Omental fat pad (tissue), 3 donors: ENCODE measurements at regions not wholly inside any gene's neighbourhood (a gene's known extent, or its start where the extent isn't known, plus 50 kb on each side); places are given as distances from the start of the nearest gene placed in this dataset.
"Not testable (repeated sequence)": the region's sequence is repeated elsewhere in the genome, so short reads cannot be mapped to it uniquely, and the experiment has no call there.

Experiments
- ATAC-seq: fragments of 150-250 bp; one replicate; pipeline ENCODE4 v1.9.1; 2016; ENCODE audit warnings: mild to moderate bottlenecking, moderate library complexity; ENCODE audit not compliant: low FRiP score
- DNase-seq: peaks from one replicate; pipeline ENCODE4 v3.0.0-alpha.2; 2019; ENCODE audit warnings: low spot score
- CTCF ChIP-seq, 3 donors: fragments of 450-650 bp; IDR thresholded peaks; one replicate each; pipeline ENCODE4 v1.5.1; 2016 to 2017; ENCODE audit warnings: antibody characterized with exemption in 3 of 3, mild to moderate bottlenecking in 3 of 3, moderate library complexity in 2 of 3

- ATAC-seq: no peak
Observed at GRCh38 chr4:3911252-3911856, 145.2 kb downstream of the ADRA2C start.

GRCh38 chr4:3914511-3914910 lies 148.3 kb downstream of the ADRA2C start:
- DNase-seq, ATAC-seq: not testable (repeated sequence)

More at GRCh38 chr4:3911252-3911856, 145.2 kb downstream of the ADRA2C start:
- no peak for TF ChIP-seq CTCF (IDR thresholded peaks at IDR 0.05)
- DNase-seq: no peak

- ATAC-seq, DNase-seq: not testable (repeated sequence)
Observed at GRCh38 chr4:3919509-3919908, 153.3 kb downstream of the ADRA2C start.

- DNase-seq, ATAC-seq: not testable (repeated sequence)
Observed at GRCh38 chr4:3921902-3922301, 155.7 kb downstream of the ADRA2C start.

GRCh38 chr4:3925841-3926240 lies 159.7 kb downstream of the ADRA2C start:
- DNase-seq: not testable (repeated sequence)

GRCh38 chr4:3926271-3926670 lies 160.1 kb downstream of the ADRA2C start:
- ATAC-seq, DNase-seq: not testable (repeated sequence)

More at GRCh38 chr4:3925841-3926240, 159.7 kb downstream of the ADRA2C start:
- not testable (repeated sequence) for ATAC-seq

- ATAC-seq, DNase-seq: not testable (repeated sequence)
Observed at GRCh38 chr4:3926969-3927755, 161.0 kb downstream of the ADRA2C start.

GRCh38 chr4:3929431-3929830 lies 163.2 kb downstream of the ADRA2C start:
- ATAC-seq: not testable (repeated sequence)

GRCh38 chr4:3932734-3933133 lies 166.5 kb downstream of the ADRA2C start:
- ATAC-seq, DNase-seq: not testable (repeated sequence)

More at GRCh38 chr4:3929431-3929830, 163.2 kb downstream of the ADRA2C start:
- DNase-seq: not testable (repeated sequence)

GRCh38 chr4:3935406-3935805 lies 169.2 kb downstream of the ADRA2C start:
- not testable (repeated sequence) for ATAC-seq, DNase-seq

GRCh38 chr4:3936184-3936583 lies 170.0 kb downstream of the ADRA2C start:
- ATAC-seq (no peak), DNase-seq (no peak)
- no peak for TF ChIP-seq CTCF (IDR thresholded peaks at IDR 0.05)

GRCh38 chr4:3937849-3938562 lies 171.8 kb downstream of the ADRA2C start:
- ATAC-seq, DNase-seq: not testable (repeated sequence)

- DNase-seq, ATAC-seq: not testable (repeated sequence)
Observed at GRCh38 chr4:3938676-3939075, 172.5 kb downstream of the ADRA2C start.

GRCh38 chr4:3939954-3940591 lies 173.9 kb downstream of the ADRA2C start:
- not testable (repeated sequence) for ATAC-seq, DNase-seq

GRCh38 chr4:3941735-3942522 lies 175.7 kb downstream of the ADRA2C start:
- ATAC-seq, DNase-seq: not testable (repeated sequence)
